RWPE2 (cell line): ENCODE measurements at regions not wholly inside any gene's neighbourhood (a gene's known extent, or its start where the extent isn't known, plus 50 kb on each side); places are given as distances from the start of the nearest gene placed in this dataset.

Source experiments
- ATAC-seq: fragments of 200-7000 bp; cut with Tn5 transposase; 3 replicates; pipeline ENCODE4 v1.9.1; 2021; ENCODE audit warnings: low read depth
- DNase-seq: peaks from one replicate; pipeline ENCODE4 v3.0.0-alpha.2; 2020; ENCODE audit warnings: low spot score
- H3K27ac ChIP-seq: fragments of 450-650 bp; 2 replicates; pipeline ENCODE4 v1.5.1; 2017; ENCODE audit warnings: mild to moderate bottlenecking; ENCODE audit not compliant: poor library complexity, severe bottlenecking
- H3K27me3 ChIP-seq: fragments of 250-450 bp; sonication (Bioruptor Pico); 2 replicates; pipeline ENCODE4 v1.5.1; 2021; ENCODE audit warnings: mild to moderate bottlenecking, moderate library complexity; ENCODE audit not compliant: insufficient read depth, poor library complexity, severe bottlenecking
- H3K36me3 ChIP-seq: fragments of 250-450 bp; sonication (Bioruptor Pico); 2 replicates; pipeline ENCODE4 v1.5.1; 2020; ENCODE audit warnings: low read depth, mild to moderate bottlenecking, moderate library complexity
- H3K4me1 ChIP-seq: fragments of 250-450 bp; sonication (Bioruptor Pico); 2 replicates; pipeline ENCODE4 v1.5.1; 2021; ENCODE audit warnings: mild to moderate bottlenecking, moderate library complexity; ENCODE audit not compliant: insufficient read depth, poor library complexity, severe bottlenecking
- H3K4me3 ChIP-seq: fragments of 250-450 bp; sonication (Bioruptor Pico); 2 replicates; pipeline ENCODE4 v1.5.1; 2021; ENCODE audit warnings: mild to moderate bottlenecking, moderate library complexity; ENCODE audit not compliant: severe bottlenecking
- H3K9me3 ChIP-seq: fragments of 250-450 bp; sonication (Bioruptor Pico); 2 replicates; pipeline ENCODE4 v1.5.1; 2021; ENCODE audit warnings: mild to moderate bottlenecking, moderate library complexity; ENCODE audit not compliant: severe bottlenecking
- TF ChIP-seq, protein P1 (sequence below): fragments of 450-650 bp; IDR thresholded peaks from one replicate; pipeline ENCODE4 v1.5.1; 2017; ENCODE audit warnings: mild to moderate bottlenecking, moderate library complexity; ENCODE audit not compliant: poor library complexity, severe bottlenecking

DNA sequence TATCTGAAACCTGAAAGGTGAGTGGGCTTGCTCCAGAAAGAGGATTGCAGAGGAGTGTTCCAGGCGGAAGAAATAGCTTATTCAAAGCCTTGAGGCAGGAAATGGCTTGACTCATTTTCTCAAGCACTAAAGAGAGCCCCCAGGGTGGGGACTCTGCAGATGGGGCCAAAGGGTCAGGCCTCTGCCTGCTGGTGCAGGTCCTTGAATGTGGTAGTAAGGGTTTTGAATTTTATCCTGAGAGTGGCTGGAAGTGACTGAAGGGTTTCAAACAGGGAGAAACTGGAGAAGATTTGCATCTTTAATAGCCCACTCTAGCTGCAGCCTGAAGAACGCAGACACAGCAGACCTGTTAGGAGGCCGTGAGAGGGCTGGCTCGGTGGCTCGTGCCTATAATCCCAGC lies 144.4 kb downstream of the CCT6B start:
- no peaks in the 10 kb centered on the region for H3K36me3 ChIP-seq
- DNase-seq, result no peak
- peak; percentile 63 for ATAC-seq
- TF ChIP-seq, protein P1, sequence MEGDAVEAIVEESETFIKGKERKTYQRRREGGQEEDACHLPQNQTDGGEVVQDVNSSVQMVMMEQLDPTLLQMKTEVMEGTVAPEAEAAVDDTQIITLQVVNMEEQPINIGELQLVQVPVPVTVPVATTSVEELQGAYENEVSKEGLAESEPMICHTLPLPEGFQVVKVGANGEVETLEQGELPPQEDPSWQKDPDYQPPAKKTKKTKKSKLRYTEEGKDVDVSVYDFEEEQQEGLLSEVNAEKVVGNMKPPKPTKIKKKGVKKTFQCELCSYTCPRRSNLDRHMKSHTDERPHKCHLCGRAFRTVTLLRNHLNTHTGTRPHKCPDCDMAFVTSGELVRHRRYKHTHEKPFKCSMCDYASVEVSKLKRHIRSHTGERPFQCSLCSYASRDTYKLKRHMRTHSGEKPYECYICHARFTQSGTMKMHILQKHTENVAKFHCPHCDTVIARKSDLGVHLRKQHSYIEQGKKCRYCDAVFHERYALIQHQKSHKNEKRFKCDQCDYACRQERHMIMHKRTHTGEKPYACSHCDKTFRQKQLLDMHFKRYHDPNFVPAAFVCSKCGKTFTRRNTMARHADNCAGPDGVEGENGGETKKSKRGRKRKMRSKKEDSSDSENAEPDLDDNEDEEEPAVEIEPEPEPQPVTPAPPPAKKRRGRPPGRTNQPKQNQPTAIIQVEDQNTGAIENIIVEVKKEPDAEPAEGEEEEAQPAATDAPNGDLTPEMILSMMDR, result no peak
- H3K27me3 ChIP-seq, result no peaks in the 10 kb centered on the region
- H3K27ac ChIP-seq, result no peak overlapping the region
- peaks cover 4% of the 10 kb centered on the region for H3K4me1 ChIP-seq
- no peaks in the 10 kb centered on the region for H3K9me3 ChIP-seq
- H3K4me3 ChIP-seq, result no peak overlapping the region

DNA sequence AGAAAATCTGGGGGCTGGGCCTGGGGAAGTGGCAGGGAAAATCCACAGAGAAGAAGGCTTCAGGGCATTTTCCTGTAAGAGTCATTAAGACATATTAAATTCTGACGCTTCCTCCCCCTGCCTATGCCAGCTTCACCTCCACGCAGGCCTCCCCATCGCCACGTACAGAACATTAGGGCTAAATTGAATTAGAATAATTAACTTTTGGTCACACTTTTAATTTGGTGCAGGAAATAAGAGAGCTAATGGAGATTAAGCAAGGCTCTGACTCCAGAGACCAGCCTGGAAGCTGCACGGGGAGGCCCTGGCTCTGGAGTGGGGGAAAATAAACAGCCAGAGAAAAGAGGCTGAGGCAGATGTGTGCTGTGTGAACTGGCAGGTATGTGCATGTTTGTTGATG lies 148.0 kb downstream of the CCT6B start:
- DNase-seq (no peak), ATAC-seq (no peak)
- H3K27ac ChIP-seq, result no peak overlapping the region
- no peaks in the 10 kb centered on the region for H3K27me3 ChIP-seq
- peaks cover 4% of the 10 kb centered on the region for H3K4me1 ChIP-seq
- H3K4me3 ChIP-seq, result no peak overlapping the region
- no peaks in the 10 kb centered on the region for H3K36me3 ChIP-seq
- TF ChIP-seq, protein P1, result no peak
- no peaks in the 10 kb centered on the region for H3K9me3 ChIP-seq

DNA sequence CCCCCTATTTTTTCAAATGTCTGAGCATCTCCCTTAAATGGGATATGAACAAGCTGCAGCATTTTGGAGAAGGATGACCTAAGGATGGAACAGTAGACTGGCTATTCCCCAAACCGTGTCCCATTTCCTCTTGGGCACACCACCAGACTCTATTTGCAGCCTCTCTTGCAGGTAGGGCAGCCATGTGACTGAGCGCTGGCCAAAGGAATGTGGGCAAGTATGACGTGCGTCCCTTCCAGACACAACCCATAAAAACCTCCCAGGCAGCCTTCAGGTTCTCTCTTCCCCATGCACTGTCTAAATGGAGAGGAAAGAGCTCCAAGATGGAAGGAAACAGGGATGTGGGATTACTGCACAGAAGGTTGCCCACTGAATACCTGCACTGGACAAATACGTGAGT lies 149.7 kb downstream of the CCT6B start:
- ATAC-seq (no peak), DNase-seq (no peak)
- TF ChIP-seq, protein P1, result no peak
- Histone ChIP-seq H3K27ac (no peak overlapping the region), H3K36me3 (no peaks in the 10 kb centered on the region), H3K4me3 (no peak overlapping the region), H3K9me3 (no peaks in the 10 kb centered on the region), H3K27me3 (peaks cover 4% of the 10 kb centered on the region), H3K4me1 (no peaks in the 10 kb centered on the region)

DNA sequence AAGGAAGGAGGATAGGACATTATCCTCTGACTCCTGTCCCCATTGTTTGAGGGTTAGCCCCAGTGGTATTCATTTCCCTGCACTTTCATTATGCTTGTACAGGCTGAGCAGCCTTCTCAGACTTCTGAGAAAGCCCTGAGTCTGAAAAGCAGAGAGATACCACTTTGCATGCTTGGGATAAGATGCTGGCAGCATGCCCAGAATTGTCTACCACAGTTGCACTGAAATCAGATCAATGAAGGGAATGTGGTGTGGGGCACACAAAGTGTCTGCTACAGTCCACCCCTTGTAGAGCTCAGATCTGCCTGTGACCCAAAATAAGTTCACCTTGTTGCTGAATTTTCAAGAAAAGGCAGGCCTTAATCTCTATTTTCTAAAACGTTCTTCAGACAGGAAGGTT lies 160.6 kb downstream of the CCT6B start:
- H3K9me3 ChIP-seq, result no peaks in the 10 kb centered on the region

DNA sequence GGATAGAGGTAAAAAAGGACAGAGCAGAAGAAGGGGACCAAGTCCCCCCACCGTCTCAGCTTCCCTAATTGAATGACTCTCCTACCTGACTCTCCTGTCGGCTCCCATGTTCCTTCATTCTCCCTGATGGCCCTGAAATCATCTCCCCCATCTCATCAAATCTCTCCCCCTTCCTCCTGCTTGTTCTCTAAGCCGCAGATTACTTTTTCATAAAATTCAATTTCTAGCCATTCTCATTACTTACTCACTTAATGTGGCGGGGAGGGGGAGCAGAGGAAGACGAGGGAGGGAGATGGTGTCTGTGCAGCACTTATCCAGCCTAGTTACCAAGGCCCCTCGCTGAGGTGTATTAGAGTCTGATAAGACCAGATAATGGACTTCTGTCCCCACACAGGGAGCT lies 161.5 kb downstream of the CCT6B start:
- ATAC-seq (no peak), DNase-seq (no peak)
- TF ChIP-seq, protein P1, result no peak
- no peaks in the 10 kb centered on the region for H3K4me1 ChIP-seq
- no peaks in the 10 kb centered on the region for H3K27me3 ChIP-seq
- no peak overlapping the region for H3K4me3 ChIP-seq
- H3K9me3 ChIP-seq, result no peaks in the 10 kb centered on the region
- H3K36me3 ChIP-seq, result no peaks in the 10 kb centered on the region
- H3K27ac ChIP-seq, result no peak overlapping the region

More for the DNA sequence above, 160.6 kb downstream of the CCT6B start:
- DNase-seq (no peak), ATAC-seq (no peak)
- Histone ChIP-seq H3K27ac (no peak overlapping the region), H3K27me3 (no peaks in the 10 kb centered on the region), H3K4me1 (no peaks in the 10 kb centered on the region), H3K4me3 (no peak overlapping the region), H3K36me3 (no peaks in the 10 kb centered on the region)
- TF ChIP-seq, protein P1, result no peak
